Islet precursor cell (in vitro differentiated cells): ENCODE measurements at regions not wholly inside any gene's neighbourhood (a gene's known extent, or its start where the extent isn't known, plus 50 kb on each side); places are given as distances from the start of the nearest gene placed in this dataset.

Experiments used
- DNase-seq: peaks from one replicate; pipeline ENCODE4 v3.0.0-alpha.2; 2018

GRCh38 chr11:23961503-23962338 is 535.1 kb upstream of the LUZP2 start:
- no peak for DNase-seq

- no peak for DNase-seq
Measured at GRCh38 chr11:23973244-23973643, 523.6 kb upstream of the LUZP2 start.

GRCh38 chr11:23974051-23974450 is 522.8 kb upstream of the LUZP2 start:
- DNase-seq, result no peak

- DNase-seq, result no peak
Measured at GRCh38 chr11:23974601-23975000, 522.3 kb upstream of the LUZP2 start.

GRCh38 chr11:23976426-23976825 is 520.4 kb upstream of the LUZP2 start:
- DNase-seq, result no peak

GRCh38 chr11:23976841-23977271 is 520.0 kb upstream of the LUZP2 start:
- DNase-seq, result no peak

- DNase-seq, result no peak
Measured at GRCh38 chr11:23988381-23989006, 508.4 kb upstream of the LUZP2 start.

- DNase-seq, result no peak
Measured at GRCh38 chr11:23990346-23991164, 506.3 kb upstream of the LUZP2 start.

GRCh38 chr11:23991165-23991539 is 505.7 kb upstream of the LUZP2 start:
- no peak for DNase-seq

- DNase-seq, result no peak
Measured at GRCh38 chr11:23995891-23996290, 501.0 kb upstream of the LUZP2 start.

- DNase-seq, result no peak
Measured at GRCh38 chr11:23997356-23997755, 499.5 kb upstream of the LUZP2 start.

GRCh38 chr11:24005202-24005876 is 491.5 kb upstream of the LUZP2 start:
- no peak for DNase-seq

GRCh38 chr11:24043842-24044241 is 453.0 kb upstream of the LUZP2 start:
- DNase-seq, result no peak

GRCh38 chr11:24046731-24047130 is 450.1 kb upstream of the LUZP2 start:
- no peak for DNase-seq

- DNase-seq, result no peak
Measured at GRCh38 chr11:24056051-24056450, 440.8 kb upstream of the LUZP2 start.

- DNase-seq, result no peak
Measured at GRCh38 chr11:24060125-24060524, 436.7 kb upstream of the LUZP2 start.

GRCh38 chr11:24064309-24064903 is 432.4 kb upstream of the LUZP2 start:
- no peak for DNase-seq

GRCh38 chr11:24068197-24068596 is 428.7 kb upstream of the LUZP2 start:
- DNase-seq, result no peak

GRCh38 chr11:24070435-24070834 is 426.4 kb upstream of the LUZP2 start:
- no peak for DNase-seq

- no peak for DNase-seq
Measured at GRCh38 chr11:24078018-24078417, 418.8 kb upstream of the LUZP2 start.

- no peak for DNase-seq
Measured at GRCh38 chr11:24082241-24082640, 414.6 kb upstream of the LUZP2 start.

- DNase-seq, result peak; percentile 90
Measured at GRCh38 chr11:24082860-24083259, 414.0 kb upstream of the LUZP2 start.

- no peak for DNase-seq
Measured at GRCh38 chr11:24084956-24085355, 411.9 kb upstream of the LUZP2 start.
